Left lung (tissue), 4 donors: ENCODE measurements at regions not wholly inside any gene's neighbourhood (a gene's known extent, or its start where the extent isn't known, plus 50 kb on each side); places are given as distances from the start of the nearest gene placed in this dataset.

Experiments
- ATAC-seq: fragments of 200-7000 bp; cut with Tn5 transposase; one replicate; pipeline ENCODE4 v1.9.1; 2020; ENCODE audit warnings: moderate library complexity
- DNase-seq, 4 donors: peaks; one replicate each; pipeline ENCODE4 v3.0.0-alpha.2; 2013 to 2020
- H3K27ac ChIP-seq, 2 donors: fragments of 200-600 bp; sonication (generic) in 1 of 2; one replicate each; pipeline versions ENCODE4 v1.5.0 to v1.8.0; 2020 to 2021
- H3K27me3 ChIP-seq, 2 donors: fragments of 200-600 bp; sonication (generic) in 1 of 2; one replicate each; pipeline versions ENCODE4 v1.5.0 to v1.8.0; 2020 to 2021
- H3K36me3 ChIP-seq, 2 donors: fragments of 200-600 bp; sonication (generic) in 1 of 2; one replicate each; pipeline versions ENCODE4 v1.5.0 to v1.8.0; 2020 to 2021
- H3K4me1 ChIP-seq, 2 donors: fragments of 200-600 bp; one replicate each; pipeline ENCODE4 v1.8.0; 2021
- H3K4me3 ChIP-seq, 2 donors: fragments of 200-600 bp; sonication (generic) in 1 of 2; one replicate each; pipeline versions ENCODE4 v1.5.0 to v1.8.0; 2020 to 2021; ENCODE audit warnings: mild to moderate bottlenecking in 1 of 2
- H3K9me3 ChIP-seq, 2 donors: fragments of 200-600 bp; sonication (generic) in 1 of 2; one replicate each; pipeline versions ENCODE4 v1.5.0 to v1.8.0; 2020 to 2021
- CTCF ChIP-seq, 2 donors: fragments of 200-600 bp; sonication (generic) in 1 of 2; IDR thresholded peaks; one replicate each; pipeline versions ENCODE4 v1.5.0 to v1.8.0; 2021; ENCODE audit warnings: antibody characterized with exemption in 2 of 2
- intact Hi-C, 2 donors: fragments of 100-400 bp; cut with DNase I; formaldehyde crosslinking; loops; one replicate each; pipeline versions ENCODE4 v1.11.2 to v1.14.2; 2022
- donor health status: DM: no; HTN: yes; CAD: no.
- donor health status: DM: no; HTN: no; CAD: no.

- no peaks in the 10 kb centered on the region for H3K36me3 ChIP-seq
- no peak for TF ChIP-seq CTCF (IDR thresholded peaks at IDR 0.05)
- no peaks in the 10 kb centered on the region for H3K9me3 ChIP-seq
- no peaks in the 10 kb centered on the region for H3K27me3 ChIP-seq
- intact Hi-C loops = no loop called here
- H3K27ac ChIP-seq = no peak overlapping the region
- DNase-seq (no peak), ATAC-seq (peak; percentile 64)
- H3K4me3 ChIP-seq = no peak overlapping the region
- no peaks in the 10 kb centered on the region for H3K4me1 ChIP-seq
Measured at GRCh38 chr13:47036294-47037008, 139.6 kb upstream of the HTR2A start.

- DNase-seq (no peak), ATAC-seq (no peak)
- H3K4me3 ChIP-seq = no peak overlapping the region
- TF ChIP-seq CTCF (IDR thresholded peaks at IDR 0.05) = no peak
- no peaks in the 10 kb centered on the region for H3K36me3 ChIP-seq
- H3K27ac ChIP-seq = no peak overlapping the region
- no peaks in the 10 kb centered on the region for H3K27me3 ChIP-seq
- no peaks in the 10 kb centered on the region for H3K4me1 ChIP-seq
- no peaks in the 10 kb centered on the region for H3K9me3 ChIP-seq
- intact Hi-C loops = no loop called here
Measured at GRCh38 chr13:47033216-47033615, 136.4 kb upstream of the HTR2A start.

- ATAC-seq (no peak), DNase-seq (no peak)
- intact Hi-C loops = no loop called here
- H3K4me1 ChIP-seq = no peaks in the 10 kb centered on the region
- H3K9me3 ChIP-seq = no peaks in the 10 kb centered on the region
- TF ChIP-seq CTCF (IDR thresholded peaks at IDR 0.05) = no peak
- no peaks in the 10 kb centered on the region for H3K36me3 ChIP-seq
- no peak overlapping the region for H3K4me3 ChIP-seq
- no peak overlapping the region for H3K27ac ChIP-seq
- H3K27me3 ChIP-seq = no peaks in the 10 kb centered on the region
Measured at GRCh38 chr13:47027780-47028437, 131.1 kb upstream of the HTR2A start.

DNA sequence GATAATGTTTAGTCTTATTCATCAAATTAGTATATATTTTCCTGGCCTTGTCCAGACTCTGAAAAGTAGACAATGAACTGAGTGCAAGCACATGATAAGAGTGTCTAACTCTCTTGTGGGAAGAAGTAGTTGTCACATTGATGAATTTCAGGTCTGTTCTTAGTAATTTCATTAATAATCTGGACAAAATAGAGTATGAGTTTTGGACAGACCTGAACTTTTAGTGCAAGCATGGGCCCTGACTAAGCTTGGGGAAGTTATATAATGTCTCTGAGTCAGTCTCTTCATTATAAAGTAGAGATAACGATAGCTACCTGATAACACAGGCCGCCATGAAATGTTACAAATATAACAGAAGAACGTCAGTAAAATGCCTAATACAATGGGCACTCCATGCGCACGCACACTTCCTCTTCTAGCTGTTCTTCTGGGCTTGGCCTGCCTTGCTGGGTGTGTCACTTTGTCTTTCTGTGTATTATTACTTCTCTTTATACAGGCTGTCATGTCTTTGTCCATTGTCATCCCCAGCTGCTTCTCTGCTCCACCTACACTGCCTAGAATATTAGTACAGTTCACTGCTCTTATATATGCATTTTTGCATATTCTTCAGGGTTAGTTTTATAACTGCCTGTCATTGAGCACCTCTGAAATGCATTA is 129.1 kb upstream of the HTR2A start:
- DNase-seq (peak in 1 of 4 donors; percentile 14), ATAC-seq (peak; percentile 44)
- intact Hi-C loops = no loop called here
- Histone ChIP-seq H3K27me3 (no peaks in the 10 kb centered on the region), H3K4me1 (no peaks in the 10 kb centered on the region), H3K4me3 (no peak overlapping the region), H3K27ac (no peak overlapping the region), H3K36me3 (no peaks in the 10 kb centered on the region), H3K9me3 (no peaks in the 10 kb centered on the region)
- no peak for TF ChIP-seq CTCF (IDR thresholded peaks at IDR 0.05)

GRCh38 chr13:47019977-47020376 is 123.1 kb upstream of the HTR2A start:
- TF ChIP-seq CTCF (IDR thresholded peaks at IDR 0.05) = no peak
- Histone ChIP-seq H3K27me3 (no peaks in the 10 kb centered on the region), H3K27ac (no peak overlapping the region), H3K4me1 (no peaks in the 10 kb centered on the region), H3K36me3 (no peaks in the 10 kb centered on the region), H3K9me3 (no peaks in the 10 kb centered on the region), H3K4me3 (no peak overlapping the region)
- intact Hi-C loops = no loop called here
- DNase-seq (no peak), ATAC-seq (no peak)
